WTC11 (cell line): ENCODE measurements at regions not wholly inside any gene's neighbourhood (a gene's known extent, or its start where the extent isn't known, plus 50 kb on each side); places are given as distances from the start of the nearest gene placed in this dataset.

Source experiments
- ARID4B ChIP-seq: sonication (generic); formaldehyde crosslinking; IDR thresholded peaks from 2 replicates; pipeline ENCODE4 v1.8.0; 2023; ENCODE audit warnings: missing genetic modification reagents, mild to moderate bottlenecking, borderline replicate concordance
- CTCF ChIP-seq: fragments of 200-600 bp; IDR thresholded peaks from 2 replicates; pipeline ENCODE4 v1.8.0; 2022; ENCODE audit warnings: antibody characterized with exemption
- E2F1 ChIP-seq: sonication (generic); formaldehyde crosslinking; IDR thresholded peaks from 2 replicates; pipeline ENCODE4 v1.8.0; 2022; ENCODE audit warnings: mild to moderate bottlenecking, missing genetic modification reagents
- MAX ChIP-seq: sonication (generic); formaldehyde crosslinking; IDR thresholded peaks from 2 replicates; pipeline ENCODE4 v1.8.0; 2022; ENCODE audit warnings: mild to moderate bottlenecking, missing genetic modification reagents
- PRDM15 ChIP-seq: sonication (generic); formaldehyde crosslinking; IDR thresholded peaks from 2 replicates; pipeline ENCODE4 v1.8.0; 2022; ENCODE audit warnings: missing genetic modification reagents
- TP53 ChIP-seq: sonication (generic); formaldehyde crosslinking; IDR thresholded peaks from 2 replicates; pipeline ENCODE4 v1.8.1; 2023; ENCODE audit warnings: mild to moderate bottlenecking, missing genetic modification reagents
- ZNF232 ChIP-seq: sonication (generic); formaldehyde crosslinking; IDR thresholded peaks from 2 replicates; pipeline ENCODE4 v1.8.0; 2022; ENCODE audit warnings: mild to moderate bottlenecking, missing genetic modification reagents

- TF ChIP-seq CTCF = no peak
- TF ChIP-seq E2F1 (CRISPR knock-in tag) = no peak
- no peak for TF ChIP-seq TP53 (CRISPR knock-in tag)
- TF ChIP-seq ARID4B (CRISPR knock-in tag) = no peak
- TF ChIP-seq MAX (CRISPR knock-in tag) = no peak
- TF ChIP-seq ZNF232 (CRISPR knock-in tag) = no peak
- TF ChIP-seq PRDM15 (CRISPR knock-in tag) = no peak
Observed at GRCh38 chr2:234330902-234331301, 166.0 kb downstream of the ARL4C start.
